H9 (cell line): ENCODE measurements at regions not wholly inside any gene's neighbourhood (a gene's known extent, or its start where the extent isn't known, plus 50 kb on each side); places are given as distances from the start of the nearest gene placed in this dataset.
"Not testable (repeated sequence)": the region's sequence is repeated elsewhere in the genome, so short reads cannot be mapped to it uniquely, and the experiment has no call there.

Source experiments
- DNase-seq: peaks from one replicate; pipeline ENCODE4 v3.0.0-alpha.2; 2017
- H2AFZ ChIP-seq: one replicate; pipeline ENCODE4 v1.6.1; 2013; ENCODE audit warnings: mild to moderate bottlenecking, low read length, control low read depth, moderate library complexity
- H2AK5ac ChIP-seq: 2 replicates; pipeline ENCODE4 v1.6.1; 2013; ENCODE audit warnings: low read length, control low read depth, mixed read lengths; ENCODE audit not compliant: insufficient read length
- H2BK120ac ChIP-seq: one replicate; pipeline ENCODE4 v1.6.1; 2013; ENCODE audit warnings: low read depth, mild to moderate bottlenecking, low read length, control low read depth, inconsistent platforms; ENCODE audit not compliant: poor library complexity, severe bottlenecking
- H2BK12ac ChIP-seq: 2 replicates; pipeline ENCODE4 v1.6.1; 2013; ENCODE audit warnings: low read length, control low read depth, mixed read lengths, low read depth; ENCODE audit not compliant: insufficient read length
- H2BK15ac ChIP-seq: 2 replicates; pipeline ENCODE4 v1.6.1; 2013; ENCODE audit warnings: low read depth, low read length, control low read depth
- H2BK20ac ChIP-seq: one replicate; pipeline ENCODE4 v1.6.1; 2013; ENCODE audit warnings: low read depth, mild to moderate bottlenecking, low read length, control low read depth, inconsistent platforms; ENCODE audit not compliant: poor library complexity, severe bottlenecking
- H2BK5ac ChIP-seq: 2 replicates; pipeline ENCODE4 v1.6.1; 2013; ENCODE audit warnings: low read length, control low read depth, mixed read lengths; ENCODE audit not compliant: insufficient read length
- H3K14ac ChIP-seq: 2 replicates; pipeline ENCODE4 v1.6.1; 2013; ENCODE audit warnings: low read length, control low read depth; ENCODE audit not compliant: insufficient read depth
- H3K18ac ChIP-seq: 2 replicates; pipeline ENCODE4 v1.6.1; 2013; ENCODE audit warnings: low read depth, mild to moderate bottlenecking, mixed read lengths, low read length, control low read depth; ENCODE audit not compliant: insufficient read length
- H3K23ac ChIP-seq: 2 replicates; pipeline ENCODE4 v1.6.1; 2013; ENCODE audit warnings: low read length, control low read depth, mixed read lengths, low read depth; ENCODE audit not compliant: insufficient read length
- H3K23me2 ChIP-seq: 2 replicates; pipeline ENCODE4 v1.6.1; 2013; ENCODE audit warnings: low read depth, mild to moderate bottlenecking, mixed read lengths, low read length, control low read depth; ENCODE audit not compliant: insufficient read length, poor library complexity, severe bottlenecking
- H3K27ac ChIP-seq: 2 replicates; pipeline ENCODE4 v1.5.1; 2013; ENCODE audit warnings: low read length, control low read depth, mixed read lengths, low read depth; ENCODE audit not compliant: insufficient read length
- H3K27me3 ChIP-seq: 2 replicates; pipeline ENCODE4 v1.6.1; 2013; ENCODE audit warnings: low read length, control low read depth, inconsistent platforms; ENCODE audit not compliant: insufficient read depth
- H3K4ac ChIP-seq: 2 replicates; pipeline ENCODE4 v1.6.1; 2013; ENCODE audit warnings: low read depth, mild to moderate bottlenecking, control low read depth, inconsistent platforms, low read length, moderate library complexity
- H3K4me1 ChIP-seq: 2 replicates; pipeline ENCODE4 v1.6.1; 2013; ENCODE audit warnings: low read length, control low read depth, inconsistent platforms; ENCODE audit not compliant: insufficient read depth
- H3K4me2 ChIP-seq: 2 replicates; pipeline ENCODE4 v1.6.1; 2013; ENCODE audit warnings: low read length, control low read depth, mixed read lengths; ENCODE audit not compliant: insufficient read length, insufficient read depth
- H3K56ac ChIP-seq: 2 replicates; pipeline ENCODE4 v1.6.1; 2013; ENCODE audit warnings: low read depth, mild to moderate bottlenecking, mixed read lengths, low read length, control low read depth; ENCODE audit not compliant: insufficient read length
- H3K79me1 ChIP-seq: 2 replicates; pipeline ENCODE4 v1.6.1; 2013; ENCODE audit warnings: low read depth, mild to moderate bottlenecking, moderate library complexity, low read length, control low read depth, inconsistent platforms; ENCODE audit not compliant: insufficient read depth, poor library complexity, severe bottlenecking
- H3K79me2 ChIP-seq: 2 replicates; pipeline ENCODE4 v1.6.1; 2013; ENCODE audit warnings: low read length, control low read depth, inconsistent platforms; ENCODE audit not compliant: insufficient read depth
- H3K9ac ChIP-seq: 2 replicates; pipeline ENCODE4 v1.6.1; 2013; ENCODE audit warnings: low read length, control low read depth, mixed read lengths; ENCODE audit not compliant: insufficient read length; ENCODE audit errors: extremely low read depth
- H3K9me3 ChIP-seq: one replicate; pipeline ENCODE4 v1.6.1; 2013; ENCODE audit warnings: low read depth, low read length, inconsistent platforms; ENCODE audit not compliant: control insufficient read depth
- H3T11ph ChIP-seq: one replicate; pipeline ENCODE4 v1.6.1; 2013; ENCODE audit warnings: mild to moderate bottlenecking, low read length, control low read depth, inconsistent platforms
- H4K20me1 ChIP-seq: one replicate; pipeline ENCODE4 v1.6.1; 2013; ENCODE audit not compliant: control insufficient read depth, insufficient read length, insufficient read depth
- H4K5ac ChIP-seq: 2 replicates; pipeline ENCODE4 v1.6.1; 2013; ENCODE audit warnings: low read depth, mild to moderate bottlenecking, mixed read lengths, low read length, control low read depth; ENCODE audit not compliant: insufficient read length
- H4K8ac ChIP-seq: replicated peaks from 2 replicates; pipeline ENCODE4 v1.6.1; 2013; ENCODE audit warnings: low read length, control low read depth, mixed read lengths, low read depth; ENCODE audit not compliant: insufficient read length
- H4K91ac ChIP-seq: 2 replicates; pipeline ENCODE4 v1.6.1; 2013; ENCODE audit warnings: low read depth, mild to moderate bottlenecking, moderate library complexity, mixed read lengths, low read length, control low read depth; ENCODE audit not compliant: insufficient read length
- H3K27ac Mint-ChIP-seq, 3 experiments: 2 replicates in 2 of 3; 3 replicates in 1 of 3; pipeline ENCODE4 v1.8.0; 2020 to 2021; ENCODE audit warnings: mixed read lengths in 3 of 3, mild to moderate bottlenecking in 1 of 3, moderate library complexity in 1 of 3
- H3K27me3 Mint-ChIP-seq: 2 replicates; pipeline ENCODE4 v1.8.0; 2021; ENCODE audit warnings: low read depth, mild to moderate bottlenecking, moderate library complexity, mixed read lengths
- H3K36me3 Mint-ChIP-seq, 3 experiments: 2 replicates in 2 of 3; 3 replicates in 1 of 3; pipeline ENCODE4 v1.8.0; 2020 to 2021; ENCODE audit warnings: low read depth in 3 of 3, mixed read lengths in 3 of 3; ENCODE audit not compliant: insufficient read depth in 1 of 3
- H3K4me1 Mint-ChIP-seq, 2 experiments: 2 replicates each; pipeline ENCODE4 v1.8.0; 2020; ENCODE audit warnings: mixed read lengths in 2 of 2
- H3K4me3 Mint-ChIP-seq, 2 experiments: 2 replicates in 1 of 2; 3 replicates in 1 of 2; pipeline ENCODE4 v1.8.0; 2020 to 2021; ENCODE audit warnings: mild to moderate bottlenecking in 2 of 2, mixed read lengths in 2 of 2, moderate library complexity in 1 of 2
- H3K9me3 Mint-ChIP-seq, 2 experiments: 2 replicates in 1 of 2; 3 replicates in 1 of 2; pipeline ENCODE4 v1.8.0; 2020; ENCODE audit warnings: mild to moderate bottlenecking in 2 of 2, mixed read lengths in 2 of 2, moderate library complexity in 1 of 2
- WGBS: extraction: QIAGEN DNeasy Blood & Tissue Kit; methylation state at CpG from one replicate; pipeline ENCODE4 v1.1.7; 2013; ENCODE audit warnings: missing lambda C conversion rate, low lambda C conversion rate, mixed read lengths; ENCODE audit not compliant: insufficient read length; ENCODE audit errors: extremely low coverage; 5-methylcytosine and 5-hydroxymethylcytosine counted together
- TF ChIP-seq, protein P1 (sequence below): fragments of 200-600 bp; sonication (generic); conservative IDR thresholded peaks from 3 replicates; pipeline ENCODE4 v1.8.0; 2021; ENCODE audit warnings: antibody characterized with exemption, mild to moderate bottlenecking

GRCh38 chr1:173270243-173270642 is 63.1 kb upstream of the TNFSF4 start:
- TF ChIP-seq, protein P1, sequence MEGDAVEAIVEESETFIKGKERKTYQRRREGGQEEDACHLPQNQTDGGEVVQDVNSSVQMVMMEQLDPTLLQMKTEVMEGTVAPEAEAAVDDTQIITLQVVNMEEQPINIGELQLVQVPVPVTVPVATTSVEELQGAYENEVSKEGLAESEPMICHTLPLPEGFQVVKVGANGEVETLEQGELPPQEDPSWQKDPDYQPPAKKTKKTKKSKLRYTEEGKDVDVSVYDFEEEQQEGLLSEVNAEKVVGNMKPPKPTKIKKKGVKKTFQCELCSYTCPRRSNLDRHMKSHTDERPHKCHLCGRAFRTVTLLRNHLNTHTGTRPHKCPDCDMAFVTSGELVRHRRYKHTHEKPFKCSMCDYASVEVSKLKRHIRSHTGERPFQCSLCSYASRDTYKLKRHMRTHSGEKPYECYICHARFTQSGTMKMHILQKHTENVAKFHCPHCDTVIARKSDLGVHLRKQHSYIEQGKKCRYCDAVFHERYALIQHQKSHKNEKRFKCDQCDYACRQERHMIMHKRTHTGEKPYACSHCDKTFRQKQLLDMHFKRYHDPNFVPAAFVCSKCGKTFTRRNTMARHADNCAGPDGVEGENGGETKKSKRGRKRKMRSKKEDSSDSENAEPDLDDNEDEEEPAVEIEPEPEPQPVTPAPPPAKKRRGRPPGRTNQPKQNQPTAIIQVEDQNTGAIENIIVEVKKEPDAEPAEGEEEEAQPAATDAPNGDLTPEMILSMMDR = no peak
- H3K27me3 ChIP-seq = no peaks in the 10 kb centered on the region
- H3K18ac ChIP-seq = no peak overlapping the region
- no peak overlapping the region for H3K56ac ChIP-seq
- no peak overlapping the region for H4K8ac ChIP-seq
- H3K79me2 ChIP-seq = no peaks in the 10 kb centered on the region
- H3K27ac ChIP-seq = no peak overlapping the region
- Mint-ChIP-seq H3K9me3 (no peaks in the 10 kb centered on the region), H3K4me3 (no peak overlapping the region), H3K27me3 (no peaks in the 10 kb centered on the region), H3K4me1 (peaks cover 2 to 8% of the 10 kb centered on the region in 2 experiments; a peak in 3 of 4 replicates), H3K27ac (no peak overlapping the region), H3K36me3 (no peaks in the 10 kb centered on the region)
- WGBS = 100% methylated on average over 1 of the region's 2 CpGs
- H3K14ac ChIP-seq = no peak overlapping the region
- H4K20me1 ChIP-seq = no peaks in the 10 kb centered on the region
- no peak overlapping the region for H2BK120ac ChIP-seq
- H4K91ac ChIP-seq = no peak overlapping the region
- H2BK5ac ChIP-seq = no peak overlapping the region
- H3K23ac ChIP-seq = no peak overlapping the region
- DNase-seq = no peak
- no peak overlapping the region for H3K9ac ChIP-seq
- peaks cover 3% of the 10 kb centered on the region; the same call in 1 of the 2 replicates for H3K4me1 ChIP-seq
- no peak overlapping the region for H2BK12ac ChIP-seq
- no peak overlapping the region for H2AFZ ChIP-seq
- no peaks in the 10 kb centered on the region for H3K9me3 ChIP-seq
- H3K4me2 ChIP-seq = no peak overlapping the region
- no peak overlapping the region for H3T11ph ChIP-seq
- no peak overlapping the region for H2BK15ac ChIP-seq
- no peak overlapping the region for H2AK5ac ChIP-seq
- H2BK20ac ChIP-seq = no peak overlapping the region
- H4K5ac ChIP-seq = no peak overlapping the region
- no peaks in the 10 kb centered on the region for H3K23me2 ChIP-seq
- H3K4ac ChIP-seq = no peak overlapping the region
- H3K79me1 ChIP-seq = no peaks in the 10 kb centered on the region

DNA sequence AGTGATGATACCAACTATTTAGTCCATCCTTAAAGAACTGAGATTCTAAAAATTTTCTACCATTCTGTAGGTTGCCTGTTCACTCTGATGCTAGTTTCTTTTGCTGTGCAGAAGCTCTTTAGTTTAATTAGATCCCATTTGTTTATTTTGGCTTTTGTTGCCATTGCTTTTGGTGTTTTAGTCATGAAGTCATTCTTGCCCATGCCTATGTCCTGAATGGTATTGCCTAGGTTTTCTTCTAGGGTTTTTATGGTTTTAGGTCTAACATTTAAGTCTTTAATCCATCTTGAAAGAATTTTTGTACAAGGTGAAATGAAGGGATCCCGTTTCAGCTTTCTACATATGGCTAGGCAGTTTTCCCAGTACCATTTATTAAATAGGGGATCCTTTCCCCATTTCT is 63.9 kb upstream of the TNFSF4 start:
- H2BK12ac ChIP-seq, H3K9me3 Mint-ChIP-seq, H2BK5ac ChIP-seq, H3K36me3 Mint-ChIP-seq, H3K9me3 ChIP-seq, H3K4me2 ChIP-seq, H3K14ac ChIP-seq, H3K23me2 ChIP-seq, H2BK15ac ChIP-seq, H4K5ac ChIP-seq, H3K79me1 ChIP-seq, H3K27me3 Mint-ChIP-seq, H3K56ac ChIP-seq, H3K9ac ChIP-seq, H2AK5ac ChIP-seq, H3K27me3 ChIP-seq, H3K4ac ChIP-seq, H4K8ac ChIP-seq, H3T11ph ChIP-seq, H3K18ac ChIP-seq, DNase-seq, H2AFZ ChIP-seq, H4K20me1 ChIP-seq, H2BK120ac ChIP-seq, H3K4me3 Mint-ChIP-seq, H3K79me2 ChIP-seq, H3K27ac ChIP-seq, H2BK20ac ChIP-seq, H4K91ac ChIP-seq, H3K23ac ChIP-seq, H3K4me1 ChIP-seq, H3K27ac Mint-ChIP-seq: not testable (repeated sequence)
- H3K4me1 Mint-ChIP-seq = peaks cover 4 to 11% of the 10 kb centered on the region in 2 experiments; a peak in 3 of 4 replicates
- WGBS = no CpG with 5 or more reads among the region's 1 CpG
